ENCODE measurements at regions not wholly inside any gene's neighbourhood (a gene's known extent, or its start where the extent isn't known, plus 50 kb on each side); places are given as distances from the start of the nearest gene placed in this dataset.

DNA sequence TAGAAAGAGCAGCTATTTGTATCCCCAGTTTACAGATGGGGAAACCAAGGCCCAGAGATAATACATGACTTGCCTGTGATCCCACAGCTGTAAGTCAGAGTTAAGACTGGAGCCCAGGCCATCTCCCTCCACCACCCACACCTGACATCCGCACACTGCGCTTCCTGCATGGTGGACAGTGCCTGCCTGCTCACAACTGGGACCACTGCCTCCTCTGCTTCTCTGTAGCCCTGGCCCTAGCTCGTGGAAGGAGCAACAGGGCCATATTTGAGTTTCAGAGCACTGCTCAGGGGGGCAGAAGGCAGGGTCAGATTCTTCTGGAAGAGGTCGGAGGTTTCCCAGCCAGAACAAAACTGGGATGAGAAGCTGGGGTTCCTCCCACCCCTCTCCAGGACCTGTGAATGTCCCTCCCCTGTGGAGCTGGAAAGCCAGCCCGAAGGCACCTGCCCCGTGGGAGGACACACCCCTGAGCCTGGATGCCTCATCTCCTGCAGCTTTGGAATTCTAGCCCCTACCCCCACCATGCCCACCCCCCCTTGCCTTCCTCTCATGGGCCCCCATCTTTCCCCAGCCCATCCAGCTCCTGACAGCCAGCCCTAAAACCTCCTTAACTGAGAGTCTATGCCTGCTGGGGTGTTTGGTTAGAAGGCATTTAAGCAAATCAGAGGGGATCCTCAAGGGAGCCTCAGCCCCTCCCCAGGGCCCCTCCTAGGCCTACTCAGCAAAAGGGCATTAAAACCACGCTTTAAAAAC, 100.1 kb downstream of the TPRA1 start:
- POLR2A ChIA-PET: no interaction called here
- no peak overlapping the region for H3K4me2 ChIP-seq (ENCODE audit: insufficient read depth, low read length)
- no peak overlapping the region for H3K4me3 ChIP-seq (replicated peaks in 1 of 3; ENCODE audit: insufficient read depth in 1 of 3, low read depth in 1 of 3, low read length in 3 of 3)
- no peaks in the 10 kb centered on the region for H3K27me3 ChIP-seq (ENCODE audit: control insufficient read depth in 2 of 2, insufficient read depth in 2 of 2, low read length in 2 of 2)
- dilution Hi-C loops (cut with MboI; ENCODE audit: extremely low pct_ligation_motif_present, low sequenced_read_pairs) (no loop called here), intact Hi-C loops (cut with micrococcal nuclease) (no loop called here)
- TF ChIP-seq JUN (IDR thresholded peaks at IDR 0.05; ENCODE audit: borderline replicate concordance, insufficient read depth, insufficient read length, low read depth) (no peak), POLR2A (IDR thresholded peaks at IDR 0.05; ENCODE audit: low read depth, low read length) (no peak), POLR2AphosphoS5 (IDR thresholded peaks at IDR 0.05; ENCODE audit: insufficient read depth, low read depth, low read length) (no peak), CTCF (IDR thresholded peaks at IDR 0.05; ENCODE audit: extremely low read depth in 1 of 2, insufficient read depth in 1 of 2, low read depth in 1 of 2, low read length in 2 of 2) (no peak), EZH2 (IDR thresholded peaks at IDR 0.05; ENCODE audit: borderline replicate concordance, low read depth, low read length, severe bottlenecking) (no peak), FOS (IDR thresholded peaks at IDR 0.05; ENCODE audit: borderline replicate concordance, insufficient read depth, low read length) (no peak), MAX (IDR thresholded peaks at IDR 0.05; ENCODE audit: insufficient read depth, insufficient read length) (no peak), MYC (IDR thresholded peaks at IDR 0.05; ENCODE audit: low read depth, low read length) (no peak), GATA2 (IDR thresholded peaks at IDR 0.05; ENCODE audit: insufficient read depth, insufficient read length, low read depth, low read length) (no peak)
- no peaks in the 10 kb centered on the region for H3K36me3 ChIP-seq (ENCODE audit: control insufficient read depth in 2 of 2, extremely low read depth in 1 of 2, insufficient read depth in 2 of 2, low read length in 2 of 2)
- no TSS peak for BruUV-seq (replicated peaks)
- no peaks in the 10 kb centered on the region for H4K20me1 ChIP-seq (replicated peaks; ENCODE audit: control insufficient read depth, extremely low read depth, insufficient read depth, low read length)
- H3K9ac ChIP-seq (replicated peaks; ENCODE audit: extremely low read depth, insufficient read depth, low read length): no peak overlapping the region
- H3K27ac ChIP-seq (ENCODE audit: insufficient read depth, low read depth, low read length): no peak overlapping the region
- FAIRE-seq: no peak
- CTCF ChIA-PET: interaction anchor here (0.6 to 1.5 kb wide), 2 partner anchors 9 to 892 kb away, joined by 3 to 4 read pairs; no protein-coding TSS in a partner anchor
- H3K4me1 ChIP-seq (ENCODE audit: control insufficient read depth, extremely low read depth, insufficient read depth, low read length): no peaks in the 10 kb centered on the region
- no peak overlapping the region for H2AFZ ChIP-seq (ENCODE audit: low read depth, low read length)
- H3K79me2 ChIP-seq (ENCODE audit: control insufficient read depth, insufficient read depth, low read length): no peaks in the 10 kb centered on the region
- H3K9me3 ChIP-seq (replicated peaks; ENCODE audit: control insufficient read depth, insufficient read depth, low read length): no peaks in the 10 kb centered on the region
- no peaks in the 10 kb centered on the region for H3K9me1 ChIP-seq (replicated peaks; ENCODE audit: control insufficient read depth, extremely low read depth, insufficient read depth, low read length)
- DNase-seq (ENCODE audit: low read depth, low spot score): no peak

Data from endothelial cell of umbilical vein (primary cell).